ENCODE measurements at regions not wholly inside any gene's neighbourhood (a gene's known extent, or its start where the extent isn't known, plus 50 kb on each side); places are given as distances from the start of the nearest gene placed in this dataset.

- Histone ChIP-seq H3K36me3 (no peaks in the 10 kb centered on the region), H3K4me1 (no peaks in the 10 kb centered on the region), H3K27me3 (no peaks in the 10 kb centered on the region), H3K27ac (no peak overlapping the region), H3K9me3 (no peaks in the 10 kb centered on the region), H3K4me3 (no peak overlapping the region)
- TF ChIP-seq POLR2A (IDR thresholded peaks at IDR 0.05) = no peak
- TF ChIP-seq CTCF (IDR thresholded peaks at IDR 0.05 in 4 of 5, conservative IDR thresholded peaks at IDR 0.05 in 1 of 5) = no peak
- in situ Hi-C loops (cut with MboI; ENCODE audit: low sequenced_read_pairs in 4 of 4) = no loop called here
- intact Hi-C loops (cut with DNase I; ENCODE audit: low total_unique reads) = no loop called here
- ATAC-seq (no peak), DNase-seq (no peak)
These were observed 152.6 kb upstream of the LMO4 start for GRCh38 chr1:87176087-87176486.

- intact Hi-C loops (cut with DNase I; ENCODE audit: low total_unique reads) = no loop called here
- Histone ChIP-seq H3K4me1 (no peaks in the 10 kb centered on the region), H3K36me3 (no peaks in the 10 kb centered on the region), H3K27ac (no peak overlapping the region), H3K27me3 (no peaks in the 10 kb centered on the region), H3K4me3 (no peak overlapping the region), H3K9me3 (no peaks in the 10 kb centered on the region)
- in situ Hi-C loops (cut with MboI; ENCODE audit: low sequenced_read_pairs in 4 of 4) = no loop called here
- TF ChIP-seq CTCF (IDR thresholded peaks at IDR 0.05 in 4 of 5, conservative IDR thresholded peaks at IDR 0.05 in 1 of 5) = no peak
- no peak for TF ChIP-seq POLR2A (IDR thresholded peaks at IDR 0.05)
- DNase-seq (no peak), ATAC-seq (no peak)
These were observed 152.2 kb upstream of the LMO4 start for GRCh38 chr1:87176514-87176913.

GRCh38 chr1:87178441-87178840 lies 150.2 kb upstream of the LMO4 start:
- Histone ChIP-seq H3K4me3 (no peak overlapping the region), H3K4me1 (no peaks in the 10 kb centered on the region), H3K27me3 (no peaks in the 10 kb centered on the region), H3K9me3 (no peaks in the 10 kb centered on the region), H3K36me3 (no peaks in the 10 kb centered on the region), H3K27ac (no peak overlapping the region)
- ATAC-seq = no peak
- intact Hi-C loops (cut with DNase I; ENCODE audit: low total_unique reads) = no loop called here
- in situ Hi-C loops (cut with MboI; ENCODE audit: low sequenced_read_pairs in 4 of 4) = no loop called here
- no peak for DNase-seq
- TF ChIP-seq CTCF (IDR thresholded peaks at IDR 0.05 in 4 of 5, conservative IDR thresholded peaks at IDR 0.05 in 1 of 5) = no peak
- TF ChIP-seq POLR2A (IDR thresholded peaks at IDR 0.05) = no peak

- intact Hi-C loops (cut with DNase I; ENCODE audit: low total_unique reads) (no loop called here), in situ Hi-C loops (cut with MboI; ENCODE audit: low sequenced_read_pairs in 4 of 4) (no loop called here)
- Histone ChIP-seq H3K27ac (no peak overlapping the region), H3K36me3 (no peaks in the 10 kb centered on the region), H3K27me3 (no peaks in the 10 kb centered on the region), H3K4me3 (no peak overlapping the region), H3K4me1 (no peaks in the 10 kb centered on the region), H3K9me3 (no peaks in the 10 kb centered on the region)
- TF ChIP-seq CTCF (IDR thresholded peaks at IDR 0.05 in 4 of 5, conservative IDR thresholded peaks at IDR 0.05 in 1 of 5) = no peak
- TF ChIP-seq POLR2A (IDR thresholded peaks at IDR 0.05) = no peak
- DNase-seq (no peak), ATAC-seq (no peak)
These were observed 149.4 kb upstream of the LMO4 start for GRCh38 chr1:87179076-87179810.
